Stromal cell of bone marrow (primary cell): ENCODE measurements at regions not wholly inside any gene's neighbourhood (a gene's known extent, or its start where the extent isn't known, plus 50 kb on each side); places are given as distances from the start of the nearest gene placed in this dataset.
"Not testable (repeated sequence)": the region's sequence is repeated elsewhere in the genome, so short reads cannot be mapped to it uniquely, and the experiment has no call there.

Source experiments
- DNase-seq: peaks from one replicate; pipeline ENCODE4 v3.0.0-alpha.2; 2012; ENCODE audit warnings: low read depth

- DNase-seq = no peak
Observed at GRCh38 chr9:26667882-26668281, 224.7 kb downstream of the CAAP1 start.

- DNase-seq = no peak
Observed at GRCh38 chr9:26665666-26666065, 226.9 kb downstream of the CAAP1 start.

- DNase-seq = not testable (repeated sequence)
Observed at GRCh38 chr9:26664087-26664773, 228.4 kb downstream of the CAAP1 start.

- DNase-seq = no peak
Observed at GRCh38 chr9:26662476-26662875, 230.1 kb downstream of the CAAP1 start.

GRCh38 chr9:26658476-26658875, 234.1 kb downstream of the CAAP1 start:
- no peak for DNase-seq

GRCh38 chr9:26657958-26658357, 234.6 kb downstream of the CAAP1 start:
- DNase-seq = no peak

- DNase-seq = peak; percentile 19
Observed at GRCh38 chr9:26656003-26656870, 236.4 kb downstream of the CAAP1 start.

GRCh38 chr9:26655166-26655565, 237.4 kb downstream of the CAAP1 start:
- DNase-seq = no peak

GRCh38 chr9:26650325-26650724, 242.3 kb downstream of the CAAP1 start:
- DNase-seq = no peak

- no peak for DNase-seq
Observed at GRCh38 chr9:26643826-26644225, 248.8 kb downstream of the CAAP1 start.

- DNase-seq = no peak
Observed at GRCh38 chr9:26639761-26640160, 252.8 kb downstream of the CAAP1 start.

- DNase-seq = no peak
Observed at GRCh38 chr9:26637101-26637500, 255.5 kb downstream of the CAAP1 start.

GRCh38 chr9:26613851-26614350, 278.7 kb downstream of the CAAP1 start:
- not testable (repeated sequence) for DNase-seq

- DNase-seq = no peak
Observed at GRCh38 chr9:26612211-26612610, 280.4 kb downstream of the CAAP1 start.

GRCh38 chr9:26606756-26607155, 285.8 kb downstream of the CAAP1 start:
- DNase-seq = no peak

GRCh38 chr9:26605367-26605766, 287.2 kb downstream of the CAAP1 start:
- no peak for DNase-seq

- no peak for DNase-seq
Observed at GRCh38 chr9:26604076-26604662, 288.4 kb downstream of the CAAP1 start.

GRCh38 chr9:26603617-26604016, 289.0 kb downstream of the CAAP1 start:
- no peak for DNase-seq

GRCh38 chr9:26597542-26598149, 295.0 kb downstream of the CAAP1 start:
- DNase-seq = no peak

- DNase-seq = no peak
Observed at GRCh38 chr9:26579056-26579455, 313.5 kb downstream of the CAAP1 start.

- no peak for DNase-seq
Observed at GRCh38 chr9:26574898-26575440, 317.6 kb downstream of the CAAP1 start.

- DNase-seq = no peak
Observed at GRCh38 chr9:26574256-26574655, 318.3 kb downstream of the CAAP1 start.
